NT2/D1 (cell line): ENCODE measurements at regions not wholly inside any gene's neighbourhood (a gene's known extent, or its start where the extent isn't known, plus 50 kb on each side); places are given as distances from the start of the nearest gene placed in this dataset.

Experiments
- DNase-seq: peaks from one replicate; pipeline ENCODE4 v3.0.0-alpha.2; 2011; ENCODE audit warnings: low read depth, low spot score
- H3K27me3 ChIP-seq: 2 replicates; pipeline ENCODE4 v1.6.0; 2011; ENCODE audit warnings: mild to moderate bottlenecking; ENCODE audit not compliant: insufficient read length, insufficient read depth
- H3K36me3 ChIP-seq: 2 replicates; pipeline ENCODE4 v1.6.1; 2011; ENCODE audit warnings: mild to moderate bottlenecking, low read length, mixed read lengths; ENCODE audit not compliant: insufficient read depth, insufficient read length
- H3K4me1 ChIP-seq: 2 replicates; pipeline ENCODE4 v1.5.1; 2011; ENCODE audit not compliant: insufficient read depth, insufficient read length
- H3K4me3 ChIP-seq: 2 replicates; pipeline ENCODE4 v1.5.1; 2011; ENCODE audit warnings: low read depth; ENCODE audit not compliant: insufficient read length
- H3K9ac ChIP-seq: 2 replicates; pipeline ENCODE4 v1.6.0; 2011; ENCODE audit warnings: low read depth; ENCODE audit not compliant: insufficient read length
- H3K9me3 ChIP-seq: 2 replicates; pipeline ENCODE4 v1.5.1; 2011; ENCODE audit warnings: mild to moderate bottlenecking, low read length; ENCODE audit not compliant: insufficient read depth
- SUZ12 ChIP-seq: IDR thresholded peaks from 2 replicates; pipeline ENCODE4 v1.6.1; 2011; ENCODE audit not compliant: insufficient read length, insufficient read depth; ENCODE audit errors: extremely low read depth
- YY1 ChIP-seq: IDR thresholded peaks from 2 replicates; pipeline ENCODE4 v1.6.1; 2011; ENCODE audit not compliant: insufficient read length, insufficient read depth
- ZNF274 ChIP-seq: IDR thresholded peaks from 2 replicates; pipeline ENCODE4 v1.6.1; 2011; ENCODE audit warnings: mild to moderate bottlenecking, low read depth, low read length

DNA sequence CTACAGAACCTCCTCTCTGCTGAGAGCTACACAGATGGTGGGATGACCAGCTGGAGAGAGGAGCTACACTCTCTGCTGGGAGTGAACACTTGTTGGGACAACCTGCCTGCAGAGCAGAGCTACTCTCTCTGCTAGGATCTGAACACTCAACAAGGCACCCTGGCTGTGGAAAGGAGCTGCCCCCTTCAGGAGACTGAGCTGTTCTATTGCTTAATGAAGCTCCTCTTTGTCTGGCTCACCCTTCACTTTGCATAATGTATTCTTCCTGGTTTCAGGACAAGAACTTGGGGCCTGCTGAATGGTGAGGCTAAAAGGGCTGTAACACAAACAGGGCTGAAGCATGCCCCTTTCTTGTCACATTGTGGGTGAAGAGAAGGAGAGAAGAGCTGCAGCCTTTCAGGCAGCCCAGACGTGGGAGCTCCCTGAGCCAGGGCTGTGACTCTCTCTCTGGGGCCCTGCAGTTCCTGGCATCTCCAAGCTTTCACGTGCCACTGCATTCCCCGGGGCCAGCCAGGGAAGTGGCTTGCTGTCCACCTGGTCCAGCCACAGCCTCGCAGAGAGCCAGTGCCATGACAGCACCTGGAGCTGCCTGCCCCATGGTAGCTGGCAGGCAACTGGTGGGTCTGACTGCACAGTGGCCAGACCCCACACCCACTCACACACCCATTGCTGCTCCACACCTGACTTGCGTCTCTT is 272.8 kb upstream of the KCNJ16 start:
- H3K9ac ChIP-seq = peak overlapping the region; percentile 27
- peaks cover 3% of the 10 kb centered on the region for H3K4me1 ChIP-seq
- TF ChIP-seq SUZ12 = no peak
- no peaks in the 10 kb centered on the region for H3K27me3 ChIP-seq
- no peak overlapping the region for H3K4me3 ChIP-seq
- DNase-seq = peak; percentile 25
- H3K9me3 ChIP-seq = peaks cover 12% of the 10 kb centered on the region; the same call in 1 of the 2 replicates
- no peaks in the 10 kb centered on the region for H3K36me3 ChIP-seq

GRCh38 chr17:69809331-69809730 is 265.7 kb upstream of the KCNJ16 start:
- Histone ChIP-seq H3K9ac (no peak overlapping the region), H3K27me3 (no peaks in the 10 kb centered on the region), H3K4me1 (no peaks in the 10 kb centered on the region), H3K4me3 (no peak overlapping the region), H3K36me3 (no peaks in the 10 kb centered on the region), H3K9me3 (no peaks in the 10 kb centered on the region)
- DNase-seq = no peak
- no peak for TF ChIP-seq SUZ12
- TF ChIP-seq ZNF274 = no peak
- TF ChIP-seq YY1 = no peak

DNA sequence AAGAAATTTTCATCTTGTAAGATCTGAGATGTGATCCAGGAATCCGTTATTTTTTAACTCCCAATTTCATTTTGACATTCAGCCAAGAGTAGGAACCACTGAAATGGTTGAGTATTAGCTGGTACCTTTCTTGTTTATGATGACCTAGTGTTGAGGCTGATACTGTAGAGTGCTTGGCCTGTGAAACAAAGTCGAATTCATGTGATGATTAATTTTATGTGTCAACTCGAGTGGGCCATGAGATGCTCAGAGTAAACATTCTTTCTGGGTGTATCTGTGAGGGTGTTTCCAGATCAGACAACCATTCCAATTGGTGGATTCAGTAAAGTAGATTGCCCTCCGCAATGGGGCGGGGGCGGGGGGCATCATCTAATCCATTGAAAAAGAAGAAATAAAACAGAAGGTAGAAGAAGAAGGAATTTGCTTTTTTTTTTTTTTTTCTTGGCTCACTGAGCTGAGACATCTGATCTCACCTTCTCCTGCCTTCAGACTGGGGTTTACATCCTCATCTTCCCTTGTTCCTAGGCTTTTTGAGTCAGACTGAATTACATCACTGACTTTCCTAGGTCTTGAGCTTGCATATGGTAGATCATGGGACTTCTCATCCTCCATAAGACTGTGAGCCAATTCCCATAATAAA is 264.6 kb upstream of the KCNJ16 start:
- Histone ChIP-seq H3K27me3 (no peaks in the 10 kb centered on the region), H3K36me3 (no peaks in the 10 kb centered on the region), H3K4me1 (no peaks in the 10 kb centered on the region), H3K9me3 (no peaks in the 10 kb centered on the region), H3K4me3 (no peak overlapping the region), H3K9ac (no peak overlapping the region)
- TF ChIP-seq YY1 = no peak
- no peak for TF ChIP-seq ZNF274
- no peak for TF ChIP-seq SUZ12
- no peak for DNase-seq

DNA sequence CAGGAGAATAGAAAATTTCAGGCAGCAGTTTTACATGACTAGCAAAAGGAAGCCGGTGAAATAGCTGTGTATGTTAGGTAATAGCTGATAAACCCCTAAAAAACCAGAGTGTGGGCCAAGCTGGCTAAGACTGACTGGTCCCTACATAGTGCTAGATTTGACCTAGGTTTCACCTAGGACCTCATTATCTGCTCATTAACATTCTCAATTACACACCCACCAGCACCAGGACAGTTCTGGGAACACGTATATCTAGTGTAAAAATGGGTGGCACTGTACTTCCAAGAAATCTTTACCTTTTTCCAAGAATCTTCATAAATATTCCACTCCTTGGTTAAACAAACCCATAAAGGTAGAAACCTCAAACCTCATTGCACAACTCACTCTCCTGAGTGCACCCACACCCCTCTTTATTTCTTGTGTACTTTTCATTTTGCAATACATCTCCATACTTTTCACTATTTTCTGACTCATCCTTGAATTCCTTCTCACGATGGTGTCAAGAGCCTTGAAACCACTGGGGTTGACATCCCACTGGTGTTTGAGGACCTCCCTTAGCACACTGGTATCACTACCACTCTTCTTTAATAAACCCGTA is 262.7 kb upstream of the KCNJ16 start:
- H3K27me3 ChIP-seq = no peaks in the 10 kb centered on the region
- no peak overlapping the region for H3K4me3 ChIP-seq
- no peaks in the 10 kb centered on the region for H3K9me3 ChIP-seq
- H3K9ac ChIP-seq = no peak overlapping the region
- no peak for DNase-seq
- H3K4me1 ChIP-seq = no peaks in the 10 kb centered on the region
- TF ChIP-seq ZNF274 = no peak
- TF ChIP-seq YY1 = no peak
- no peak for TF ChIP-seq SUZ12
- H3K36me3 ChIP-seq = no peaks in the 10 kb centered on the region

- TF ChIP-seq SUZ12 (no peak), YY1 (no peak), ZNF274 (no peak)
- Histone ChIP-seq H3K27me3 (no peaks in the 10 kb centered on the region), H3K4me3 (no peak overlapping the region), H3K36me3 (no peaks in the 10 kb centered on the region), H3K9ac (no peak overlapping the region), H3K4me1 (no peaks in the 10 kb centered on the region), H3K9me3 (no peaks in the 10 kb centered on the region)
- DNase-seq = no peak
Measured at GRCh38 chr17:69814031-69814430, 261.0 kb upstream of the KCNJ16 start.

DNA sequence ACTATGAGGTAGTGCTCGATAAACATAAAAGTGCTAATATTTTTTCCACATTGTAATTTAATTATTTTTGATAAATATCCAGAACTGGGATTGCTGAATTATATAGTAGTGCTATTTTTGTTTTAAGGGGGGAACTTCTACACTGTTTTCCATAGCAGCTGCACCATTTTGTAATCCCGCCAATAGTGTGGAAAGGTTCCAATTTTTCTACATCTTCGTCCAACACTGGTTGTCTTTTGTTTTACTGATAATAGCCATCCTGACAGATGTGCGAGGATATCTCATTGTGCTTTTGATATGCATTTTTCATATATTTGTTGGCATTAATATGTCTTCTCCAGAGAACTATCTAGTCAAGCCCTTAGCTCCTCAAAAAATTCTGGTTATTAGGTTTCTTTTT is 259.6 kb upstream of the KCNJ16 start:
- no peaks in the 10 kb centered on the region for H3K4me1 ChIP-seq
- TF ChIP-seq ZNF274 (no peak), SUZ12 (no peak), YY1 (no peak)
- H3K27me3 ChIP-seq = no peaks in the 10 kb centered on the region
- DNase-seq = no peak
- H3K36me3 ChIP-seq = no peaks in the 10 kb centered on the region
- H3K9me3 ChIP-seq = no peaks in the 10 kb centered on the region
- no peak overlapping the region for H3K9ac ChIP-seq
- no peak overlapping the region for H3K4me3 ChIP-seq

DNA sequence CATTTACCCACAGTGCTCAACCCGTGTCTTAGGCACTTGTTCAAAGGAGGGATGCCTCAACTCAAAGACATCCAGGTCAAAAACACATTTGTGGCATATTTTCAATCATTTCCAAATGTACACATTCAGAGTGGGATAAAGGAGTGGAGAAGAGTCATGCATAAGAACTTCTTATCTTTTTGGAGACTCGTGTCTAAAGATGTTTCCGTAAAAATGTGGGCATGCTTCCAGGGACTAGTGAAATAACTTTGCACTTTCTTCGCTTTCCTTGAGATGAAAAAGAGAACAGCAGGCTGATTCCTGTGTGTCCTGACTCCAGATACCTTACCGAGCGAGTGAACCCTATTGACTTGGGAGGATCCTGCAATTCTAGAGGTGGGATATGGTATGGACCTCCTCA is 256.6 kb upstream of the KCNJ16 start:
- no peak overlapping the region for H3K4me3 ChIP-seq
- TF ChIP-seq ZNF274 (no peak), SUZ12 (no peak), YY1 (no peak)
- DNase-seq = no peak
- H3K9me3 ChIP-seq = peaks cover 19% of the 10 kb centered on the region; the same call in 1 of the 2 replicates
- no peaks in the 10 kb centered on the region for H3K4me1 ChIP-seq
- no peak overlapping the region for H3K9ac ChIP-seq
- no peaks in the 10 kb centered on the region for H3K36me3 ChIP-seq
- H3K27me3 ChIP-seq = no peaks in the 10 kb centered on the region
